ENCODE measurements at regions not wholly inside any gene's neighbourhood (a gene's known extent, or its start where the extent isn't known, plus 50 kb on each side); places are given as distances from the start of the nearest gene placed in this dataset.

GRCh38 chr6:144908004-144908403 lies 622.9 kb downstream of the UTRN start:
- no peaks in the 10 kb centered on the region for H4K20me1 ChIP-seq (replicated peaks in 1 of 2; ENCODE audit: control insufficient read depth in 1 of 2, insufficient read depth in 2 of 2, low read length in 2 of 2)
- POLR2A ChIA-PET (ENCODE audit: partially characterized antibody) = no interaction called here
- no peak overlapping the region for H3K14ac ChIP-seq (ENCODE audit: insufficient read length)
- no peaks in the 10 kb centered on the region for H3K79me2 ChIP-seq (ENCODE audit: control insufficient read depth in 1 of 2, insufficient read depth in 2 of 2, low read length in 2 of 2)
- H3K23me2 ChIP-seq (ENCODE audit: low read depth, low read length) = no peaks in the 10 kb centered on the region
- no peaks in the 10 kb centered on the region for H3K4me1 ChIP-seq (replicated peaks in 1 of 4; ENCODE audit: control insufficient read depth in 3 of 4, insufficient read depth in 4 of 4, low read length in 3 of 4)
- no peak overlapping the region for H3K27ac ChIP-seq (ENCODE audit: low read depth, low read length)
- H3K27me3 ChIP-seq (replicated peaks in 1 of 4; ENCODE audit: control insufficient read depth in 3 of 4, extremely low read depth in 1 of 4, insufficient read depth in 3 of 4, low read length in 3 of 4) = no peaks in the 10 kb centered on the region
- no peak for TF ChIP-seq RAD21 (IDR thresholded peaks at IDR 0.05 in 1 of 2, conservative IDR thresholded peaks at IDR 0.05 in 1 of 2; ENCODE audit: low read depth in 2 of 2, low read length in 2 of 2)
- no peak for TF ChIP-seq BACH1 (IDR thresholded peaks at IDR 0.05; ENCODE audit: low read length)
- no peak for TF ChIP-seq TAF7 (optimal IDR thresholded peaks at IDR 0.05; ENCODE audit: borderline replicate concordance, low read depth, low read length)
- TF ChIP-seq BCL11A (IDR thresholded peaks at IDR 0.05; ENCODE audit: low read depth in 2 of 2, low read length in 2 of 2) = no peak
- no peak overlapping the region for H3K23ac ChIP-seq (ENCODE audit: insufficient read length)
- WGBS, 2 experiments (ENCODE audit: extremely low coverage in 1 of 2, insufficient coverage in 1 of 2, insufficient read length in 1 of 2, insufficient replicate concordance in 2 of 2, low coverage in 1 of 2, low lambda C conversion rate in 2 of 2, missing lambda C conversion rate in 1 of 2) = 79% methylated on average over 1 of the region's 1 CpG; no CpG with 5 or more reads in 1 of the 2 experiments
- no peak overlapping the region for H3K4ac ChIP-seq (replicated peaks; ENCODE audit: insufficient read length, low read depth, low read length)
- H3K18ac ChIP-seq (ENCODE audit: extremely low read depth, low read length) = no peak overlapping the region
- H4K5ac ChIP-seq (ENCODE audit: insufficient read length, low read depth, low read length) = no peak overlapping the region
- H2BK5ac ChIP-seq (ENCODE audit: low read depth, low read length) = no peak overlapping the region
- H2BK20ac ChIP-seq (ENCODE audit: low read length) = no peak overlapping the region
- no peak for DNase-seq (ENCODE audit: low read depth in 1 of 2, low spot score in 2 of 2)
- H4K91ac ChIP-seq (replicated peaks; ENCODE audit: insufficient read length, low read length) = no peak overlapping the region
- no peak overlapping the region for H3K56ac ChIP-seq (replicated peaks; ENCODE audit: insufficient read length, low read depth, low read length)
- no peaks in the 10 kb centered on the region for H3K79me1 ChIP-seq (ENCODE audit: low read depth, low read length)
- no peak overlapping the region for H3K9ac ChIP-seq (replicated peaks in 1 of 4; ENCODE audit: extremely low read depth in 1 of 4, low read depth in 3 of 4, low read length in 3 of 4)
- FAIRE-seq = no peak
- no peak overlapping the region for H4K8ac ChIP-seq (ENCODE audit: extremely low read depth, insufficient read depth, low read length)
- no peak overlapping the region for H2AK5ac ChIP-seq (ENCODE audit: low read depth, low read length)
- H2BK15ac ChIP-seq (ENCODE audit: low read length) = no peak overlapping the region
- no peak overlapping the region for H3K4me2 ChIP-seq (ENCODE audit: insufficient read depth in 1 of 2, low read depth in 2 of 2, low read length in 2 of 2)
- H2BK120ac ChIP-seq (replicated peaks; ENCODE audit: low read depth, low read length) = no peak overlapping the region
- H2BK12ac ChIP-seq (ENCODE audit: low read depth, low read length) = no peak overlapping the region
- no peaks in the 10 kb centered on the region for H3K36me3 ChIP-seq (ENCODE audit: control insufficient read depth in 2 of 4, insufficient read depth in 4 of 4, low read length in 3 of 4)
- H2AFZ ChIP-seq (ENCODE audit: low read length) = no peak overlapping the region
- H3K4me3 ChIP-seq (ENCODE audit: extremely low read depth in 1 of 4, insufficient read depth in 2 of 4, low read depth in 3 of 4, low read length in 4 of 4) = no peak overlapping the region
- CTCF ChIA-PET (ENCODE audit: partially characterized antibody) = interaction anchor here (1.5 to 1.9 kb wide), 2 partner anchors 33 to 129 kb away, joined by 3 to 5 read pairs; no protein-coding TSS in a partner anchor
- no peaks in the 10 kb centered on the region for H3K9me3 ChIP-seq (ENCODE audit: insufficient read depth in 2 of 2, low read depth in 1 of 2, low read length in 1 of 2)

Measured in H1 (cell line).